ENCODE measurements at regions not wholly inside any gene's neighbourhood (a gene's known extent, or its start where the extent isn't known, plus 50 kb on each side); places are given as distances from the start of the nearest gene placed in this dataset.

- Histone ChIP-seq H3K4me3 (no peak overlapping the region), H3K27ac (no peak overlapping the region), H3K9me2 (ENCODE audit: insufficient read depth) (no peaks in the 10 kb centered on the region), H2AFZ (no peak overlapping the region), H3K4me2 (no peak overlapping the region), H3K36me3 (ENCODE audit: low read depth) (no peaks in the 10 kb centered on the region), H3K27me3 (ENCODE audit: insufficient read depth, low read depth) (no peaks in the 10 kb centered on the region), H4K20me1 (ENCODE audit: insufficient read depth) (no peaks in the 10 kb centered on the region), H3K79me2 (ENCODE audit: low read depth) (no peaks in the 10 kb centered on the region), H3K4me1 (replicated peaks; ENCODE audit: insufficient read depth) (no peaks in the 10 kb centered on the region), H3F3A (ENCODE audit: insufficient read depth, low read depth) (no peaks in the 10 kb centered on the region), H3K9me3 (ENCODE audit: insufficient read depth, low read depth) (no peaks in the 10 kb centered on the region)
- TF ChIP-seq EZH2 (IDR thresholded peaks at IDR 0.05; ENCODE audit: low read depth): no peak
- no peak for TF ChIP-seq CTCF (conservative IDR thresholded peaks at IDR 0.05)
- BruUV-seq (replicated peaks): no TSS peak
- CTCF ChIA-PET: no interaction called here
- no peak for DNase-seq
- POLR2A ChIA-PET (ENCODE audit: unreplicated experiment): no interaction called here
- intact Hi-C loops (cut with micrococcal nuclease; ENCODE audit: unreplicated experiment): no loop called here
These were observed 643.7 kb downstream of the KCNT2 start for GRCh38 chr1:195964516-195964915.

- no peaks in the 10 kb centered on the region for H3K9me3 ChIP-seq (ENCODE audit: insufficient read depth, low read depth)
- no peak overlapping the region for H2AFZ ChIP-seq
- POLR2A ChIA-PET (ENCODE audit: unreplicated experiment): no interaction called here
- no peaks in the 10 kb centered on the region for H3K9me2 ChIP-seq (ENCODE audit: insufficient read depth)
- H3K27me3 ChIP-seq (ENCODE audit: insufficient read depth, low read depth): no peaks in the 10 kb centered on the region
- TF ChIP-seq EZH2 (IDR thresholded peaks at IDR 0.05; ENCODE audit: low read depth): no peak
- TF ChIP-seq CTCF (conservative IDR thresholded peaks at IDR 0.05): no peak
- H3K4me3 ChIP-seq: no peak overlapping the region
- no peak overlapping the region for H3K4me2 ChIP-seq
- H3F3A ChIP-seq (ENCODE audit: insufficient read depth, low read depth): no peaks in the 10 kb centered on the region
- intact Hi-C loops (cut with micrococcal nuclease; ENCODE audit: unreplicated experiment): no loop called here
- no TSS peak for BruUV-seq (replicated peaks)
- no peaks in the 10 kb centered on the region for H4K20me1 ChIP-seq (ENCODE audit: insufficient read depth)
- no peak overlapping the region for H3K27ac ChIP-seq
- H3K4me1 ChIP-seq (replicated peaks; ENCODE audit: insufficient read depth): no peaks in the 10 kb centered on the region
- CTCF ChIA-PET: no interaction called here
- no peaks in the 10 kb centered on the region for H3K36me3 ChIP-seq (ENCODE audit: low read depth)
- DNase-seq: no peak
- no peaks in the 10 kb centered on the region for H3K79me2 ChIP-seq (ENCODE audit: low read depth)
These were observed 646.2 kb downstream of the KCNT2 start for GRCh38 chr1:195962051-195962450.

GRCh38 chr1:195960580-195960979 lies 647.7 kb downstream of the KCNT2 start:
- no peak for DNase-seq
- BruUV-seq (replicated peaks): no TSS peak
- H3K4me1 ChIP-seq (replicated peaks; ENCODE audit: insufficient read depth): no peaks in the 10 kb centered on the region
- H3K36me3 ChIP-seq (ENCODE audit: low read depth): no peaks in the 10 kb centered on the region
- H3F3A ChIP-seq (ENCODE audit: insufficient read depth, low read depth): no peaks in the 10 kb centered on the region
- H3K79me2 ChIP-seq (ENCODE audit: low read depth): no peaks in the 10 kb centered on the region
- intact Hi-C loops (cut with micrococcal nuclease; ENCODE audit: unreplicated experiment): no loop called here
- ChIA-PET CTCF (no interaction called here), POLR2A (ENCODE audit: unreplicated experiment) (no interaction called here)
- H3K9me2 ChIP-seq (ENCODE audit: insufficient read depth): no peaks in the 10 kb centered on the region
- H2AFZ ChIP-seq: peak overlapping the region; percentile 64; the same call in 1 of the 2 replicates
- no peaks in the 10 kb centered on the region for H4K20me1 ChIP-seq (ENCODE audit: insufficient read depth)
- H3K27ac ChIP-seq: no peak overlapping the region
- no peaks in the 10 kb centered on the region for H3K27me3 ChIP-seq (ENCODE audit: insufficient read depth, low read depth)
- TF ChIP-seq EZH2 (IDR thresholded peaks at IDR 0.05; ENCODE audit: low read depth): no peak
- TF ChIP-seq CTCF (conservative IDR thresholded peaks at IDR 0.05): no peak
- no peak overlapping the region for H3K4me2 ChIP-seq
- no peaks in the 10 kb centered on the region for H3K9me3 ChIP-seq (ENCODE audit: insufficient read depth, low read depth)
- no peak overlapping the region for H3K4me3 ChIP-seq

Data from PC-9 (cell line).